ENCODE measurements at regions not wholly inside any gene's neighbourhood (a gene's known extent, or its start where the extent isn't known, plus 50 kb on each side); places are given as distances from the start of the nearest gene placed in this dataset.

- no peak for TF ChIP-seq EZH2 (IDR thresholded peaks at IDR 0.05)
- TF ChIP-seq POLR2AphosphoS5 (IDR thresholded peaks at IDR 0.05; ENCODE audit: borderline replicate concordance, low read depth, low read length), result no peak
- TF ChIP-seq FOXP2 (optimal IDR thresholded peaks at IDR 0.05; ENCODE audit: control extremely low read depth, extremely low read length, insufficient read depth), result no peak
These were observed 76.2 kb upstream of the PHF21A start for GRCh38 chr11:46197421-46197820.

Measured in SK-N-MC (cell line).